ENCODE measurements at regions not wholly inside any gene's neighbourhood (a gene's known extent, or its start where the extent isn't known, plus 50 kb on each side); places are given as distances from the start of the nearest gene placed in this dataset.
"Not testable (repeated sequence)": the region's sequence is repeated elsewhere in the genome, so short reads cannot be mapped to it uniquely, and the experiment has no call there.

DNA sequence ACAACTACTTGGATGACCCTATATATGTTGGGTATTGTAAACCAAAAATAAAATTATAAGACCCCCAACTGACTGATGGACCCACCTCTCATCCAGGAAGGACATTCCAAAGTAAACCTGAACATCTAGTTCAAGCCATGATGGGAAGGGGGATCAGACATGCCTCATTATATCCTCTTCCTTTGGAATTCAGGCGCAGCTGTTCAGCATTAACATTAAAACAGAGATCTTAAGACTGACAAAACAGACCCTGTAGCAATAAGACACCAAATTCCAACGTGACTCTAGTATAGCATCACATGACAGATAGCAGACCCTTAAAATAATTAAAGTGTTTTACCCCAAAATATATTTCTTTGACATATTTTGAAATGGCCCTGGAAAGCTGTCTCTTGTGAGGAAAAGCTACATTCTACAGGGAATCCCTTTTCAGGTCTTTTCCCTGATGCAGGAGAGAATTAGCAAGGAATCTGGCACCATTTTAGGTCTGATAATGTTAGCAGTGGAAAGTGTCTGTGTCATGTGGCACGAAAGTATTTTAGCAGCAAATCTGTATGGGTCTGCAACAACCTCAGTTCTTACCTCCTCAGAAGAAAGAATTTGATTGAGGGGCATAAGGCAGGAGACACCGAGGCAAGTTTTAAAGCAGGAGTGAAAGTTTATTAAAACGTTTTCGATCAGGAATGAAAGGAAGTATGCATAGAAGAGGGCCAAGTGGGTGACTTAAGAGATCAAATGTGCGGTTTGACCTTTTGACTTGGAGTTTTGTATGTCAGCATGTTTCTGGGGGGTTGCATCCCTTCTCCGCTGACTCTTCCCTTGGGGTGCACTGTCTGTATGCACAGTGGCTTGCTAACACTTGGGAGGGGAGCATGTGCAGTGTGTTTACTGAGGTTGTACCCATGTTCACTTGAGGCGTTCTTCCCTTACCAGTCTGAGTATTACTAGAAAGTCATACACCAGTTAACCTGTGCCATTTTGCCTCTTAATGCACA lies 236.6 kb upstream of the PPP1R3A start:
- Histone ChIP-seq H3K27me3 (ENCODE audit: control insufficient read depth, insufficient read depth, low read length) (no peaks in the 10 kb centered on the region), H3K36me3 (ENCODE audit: control insufficient read depth, insufficient read depth, low read length) (no peaks in the 10 kb centered on the region), H3K27ac (ENCODE audit: low read length) (no peak overlapping the region), H3K9me3 (ENCODE audit: control insufficient read depth, low read depth, low read length) (no peaks in the 10 kb centered on the region), H3K4me3 (ENCODE audit: low read length) (no peak overlapping the region), H3K4me1 (ENCODE audit: control insufficient read depth, insufficient read depth, low read length) (no peaks in the 10 kb centered on the region)
- WGBS (ENCODE audit: insufficient coverage, low lambda C conversion rate): 64% methylated on average over 3 of the region's 9 CpGs
- no peak for DNase-seq

DNA sequence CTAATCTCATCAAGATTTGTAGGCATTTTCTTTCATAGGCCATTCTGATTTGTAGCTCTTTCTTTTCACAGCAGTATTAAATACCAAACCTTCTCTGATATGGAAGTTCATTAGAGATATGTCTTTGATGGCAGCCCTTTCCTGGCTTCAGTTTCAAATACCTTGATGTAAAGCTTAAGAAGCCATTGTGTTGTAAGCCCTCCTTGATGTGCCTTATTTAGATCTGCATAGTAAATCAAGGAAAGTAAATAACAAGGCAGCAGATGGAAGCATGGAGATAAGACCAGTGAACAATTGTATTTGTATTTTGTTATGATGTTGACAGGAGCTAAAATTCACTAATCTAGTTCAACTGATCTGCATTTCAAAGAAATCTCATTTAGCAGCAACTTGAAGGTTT lies 234.9 kb upstream of the PPP1R3A start:
- Histone ChIP-seq H3K4me3 (ENCODE audit: low read length) (no peak overlapping the region), H3K27me3 (ENCODE audit: control insufficient read depth, insufficient read depth, low read length) (no peaks in the 10 kb centered on the region), H3K27ac (ENCODE audit: low read length) (no peak overlapping the region), H3K9me3 (ENCODE audit: control insufficient read depth, low read depth, low read length) (no peaks in the 10 kb centered on the region), H3K4me1 (ENCODE audit: control insufficient read depth, insufficient read depth, low read length) (no peaks in the 10 kb centered on the region), H3K36me3 (ENCODE audit: control insufficient read depth, insufficient read depth, low read length) (no peaks in the 10 kb centered on the region)
- DNase-seq: no peak

- 80% methylated on average over 1 of the region's 5 CpGs for whole genome bisulfite sequencing (ENCODE audit: insufficient coverage, low lambda C conversion rate)
- H3K4me1 ChIP-seq (ENCODE audit: control insufficient read depth, insufficient read depth, low read length): no peaks in the 10 kb centered on the region
- H3K27me3 ChIP-seq (ENCODE audit: control insufficient read depth, insufficient read depth, low read length): no peaks in the 10 kb centered on the region
- H3K4me3 ChIP-seq (ENCODE audit: low read length): no peak overlapping the region
- H3K36me3 ChIP-seq (ENCODE audit: control insufficient read depth, insufficient read depth, low read length): no peaks in the 10 kb centered on the region
- DNase-seq: no peak
- no peaks in the 10 kb centered on the region for H3K9me3 ChIP-seq (ENCODE audit: control insufficient read depth, low read depth, low read length)
- no peak overlapping the region for H3K27ac ChIP-seq (ENCODE audit: low read length)
Measured at GRCh38 chr7:114152314-114152938, 233.6 kb upstream of the PPP1R3A start.

DNA sequence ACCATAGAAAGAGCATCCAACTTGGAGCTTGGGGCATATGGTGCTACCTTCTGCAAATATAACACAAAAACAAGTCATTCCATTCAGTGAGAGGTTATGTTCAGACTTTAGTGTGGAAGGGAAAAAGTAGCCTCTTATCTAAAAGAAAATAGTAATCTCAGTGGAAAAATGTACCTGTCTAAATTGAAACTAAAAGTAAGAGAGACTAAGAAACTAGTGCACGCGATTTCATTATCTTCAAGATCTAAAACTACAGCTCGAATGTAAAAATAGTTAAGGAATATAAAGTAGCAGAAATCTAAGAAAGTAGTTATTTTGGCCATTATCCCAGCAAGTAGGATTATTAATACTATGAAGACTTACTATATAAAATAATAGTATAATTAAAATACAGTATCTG lies 233.0 kb upstream of the PPP1R3A start:
- Histone ChIP-seq H3K9me3 (ENCODE audit: control insufficient read depth, low read depth, low read length) (no peaks in the 10 kb centered on the region), H3K27ac (ENCODE audit: low read length) (no peak overlapping the region), H3K27me3 (ENCODE audit: control insufficient read depth, insufficient read depth, low read length) (no peaks in the 10 kb centered on the region), H3K4me1 (ENCODE audit: control insufficient read depth, insufficient read depth, low read length) (no peaks in the 10 kb centered on the region), H3K36me3 (ENCODE audit: control insufficient read depth, insufficient read depth, low read length) (no peaks in the 10 kb centered on the region), H3K4me3 (ENCODE audit: low read length) (no peak overlapping the region)
- no peak for DNase-seq
- 68% methylated on average over 3 of the region's 3 CpGs for WGBS (ENCODE audit: insufficient coverage, low lambda C conversion rate)

- Histone ChIP-seq H3K36me3 (ENCODE audit: control insufficient read depth, insufficient read depth, low read length) (no peaks in the 10 kb centered on the region), H3K9me3 (ENCODE audit: control insufficient read depth, low read depth, low read length) (no peaks in the 10 kb centered on the region), H3K27me3 (ENCODE audit: control insufficient read depth, insufficient read depth, low read length) (no peaks in the 10 kb centered on the region), H3K4me1 (ENCODE audit: control insufficient read depth, insufficient read depth, low read length) (no peaks in the 10 kb centered on the region), H3K27ac (ENCODE audit: low read length) (no peak overlapping the region), H3K4me3 (ENCODE audit: low read length) (no peak overlapping the region)
- 50% methylated on average over 1 of the region's 1 CpG for WGBS (ENCODE audit: insufficient coverage, low lambda C conversion rate)
- DNase-seq: no peak
Measured at GRCh38 chr7:114150689-114151088, 231.9 kb upstream of the PPP1R3A start.

DNA sequence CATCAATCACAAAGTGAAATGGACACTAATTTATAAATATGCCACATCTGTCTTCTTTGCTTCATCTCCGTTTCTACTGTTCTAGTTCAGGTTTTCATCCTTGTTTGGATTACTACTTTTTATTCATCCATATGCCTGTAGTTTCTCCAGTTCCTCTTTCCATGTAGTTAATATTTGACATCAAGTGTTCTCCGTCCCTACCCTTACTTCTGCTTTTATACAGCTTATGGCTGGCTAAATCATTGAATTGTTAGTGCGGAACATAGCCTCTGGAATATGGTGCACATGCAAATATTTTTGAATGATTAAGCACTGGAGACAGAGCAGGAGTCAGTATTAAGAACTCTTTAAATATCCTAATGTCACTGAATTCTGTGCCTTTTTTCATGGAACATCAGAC lies 230.0 kb upstream of the PPP1R3A start:
- no peak for DNase-seq
- Histone ChIP-seq H3K4me1 (ENCODE audit: control insufficient read depth, insufficient read depth, low read length) (no peaks in the 10 kb centered on the region), H3K4me3 (ENCODE audit: low read length) (no peak overlapping the region), H3K36me3 (ENCODE audit: control insufficient read depth, insufficient read depth, low read length) (no peaks in the 10 kb centered on the region), H3K27me3 (ENCODE audit: control insufficient read depth, insufficient read depth, low read length) (no peaks in the 10 kb centered on the region), H3K9me3 (ENCODE audit: control insufficient read depth, low read depth, low read length) (no peaks in the 10 kb centered on the region), H3K27ac (ENCODE audit: low read length) (no peak overlapping the region)
- 71% methylated on average over 2 of the region's 3 CpGs for WGBS (ENCODE audit: insufficient coverage, low lambda C conversion rate)

DNA sequence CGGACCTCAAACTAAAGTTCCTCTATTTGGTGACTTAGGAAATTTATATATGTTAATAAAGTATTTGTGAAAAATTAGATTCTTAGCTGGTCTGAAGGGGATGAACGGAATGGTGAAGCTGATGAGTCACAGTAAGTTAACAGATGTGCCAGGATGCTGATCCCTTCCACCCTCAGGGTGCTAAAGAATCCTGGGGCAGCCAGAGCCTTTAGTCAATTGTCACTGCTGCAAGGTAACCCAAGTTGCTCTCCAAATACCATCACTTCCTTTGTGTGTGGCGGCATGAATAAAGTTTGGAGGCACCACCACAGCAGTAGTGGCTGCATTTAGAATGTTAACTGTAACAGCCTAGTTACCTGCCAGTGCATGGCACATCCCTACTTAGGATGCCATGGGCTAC lies 222.6 kb upstream of the PPP1R3A start:
- Histone ChIP-seq H3K4me3 (ENCODE audit: low read length) (no peak overlapping the region), H3K27me3 (ENCODE audit: control insufficient read depth, insufficient read depth, low read length) (no peaks in the 10 kb centered on the region), H3K27ac (ENCODE audit: low read length) (no peak overlapping the region), H3K36me3 (ENCODE audit: control insufficient read depth, insufficient read depth, low read length) (no peaks in the 10 kb centered on the region), H3K4me1 (ENCODE audit: control insufficient read depth, insufficient read depth, low read length) (no peaks in the 10 kb centered on the region), H3K9me3 (ENCODE audit: control insufficient read depth, low read depth, low read length) (no peaks in the 10 kb centered on the region)
- WGBS (ENCODE audit: insufficient coverage, low lambda C conversion rate): no CpG with 5 or more reads among the region's 3 CpGs
- no peak for DNase-seq

DNA sequence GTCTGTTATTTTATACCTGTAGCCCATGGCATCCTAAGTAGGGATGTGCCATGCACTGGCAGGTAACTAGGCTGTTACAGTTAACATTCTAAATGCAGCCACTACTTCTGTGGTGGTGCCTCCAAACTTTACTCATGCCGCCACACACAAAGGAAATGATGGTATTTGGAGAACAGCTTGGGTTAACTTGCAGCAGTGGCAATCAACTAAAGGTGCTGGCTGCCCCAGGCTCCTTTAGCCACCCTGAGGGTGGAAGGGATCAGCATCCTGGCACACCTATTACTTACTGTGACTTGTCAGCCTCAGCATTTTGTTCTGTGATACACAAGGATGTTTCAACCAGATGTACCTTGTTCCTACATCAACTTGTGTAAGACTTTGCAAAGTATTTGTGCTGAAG lies 221.8 kb upstream of the PPP1R3A start:
- H3K27ac ChIP-seq (ENCODE audit: low read length): no peak overlapping the region

DNA sequence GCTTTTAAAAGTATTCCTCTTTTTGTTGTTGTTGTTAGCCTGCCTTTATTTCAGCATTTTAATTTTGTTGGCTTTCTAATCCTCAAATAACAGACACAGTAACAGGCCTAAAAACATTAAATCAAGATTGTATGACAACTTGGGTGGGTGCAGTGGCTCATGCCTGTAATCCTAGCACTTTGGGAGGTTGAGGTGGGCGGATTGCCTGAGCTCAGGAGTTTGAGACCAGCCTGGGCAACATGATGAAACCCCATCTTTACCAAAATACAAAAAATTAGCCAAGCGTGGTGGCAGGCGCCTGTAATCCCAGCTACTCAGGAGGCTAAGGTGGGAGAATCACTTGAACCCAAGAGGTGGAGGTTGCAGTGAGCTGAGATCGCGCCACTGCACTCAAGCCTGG lies 220.9 kb upstream of the PPP1R3A start:
- not testable (repeated sequence) for H3K36me3 ChIP-seq (ENCODE audit: control insufficient read depth, insufficient read depth, low read length); H3K27ac ChIP-seq (ENCODE audit: low read length); DNase-seq; H3K4me1 ChIP-seq (ENCODE audit: control insufficient read depth, insufficient read depth, low read length); H3K27me3 ChIP-seq (ENCODE audit: control insufficient read depth, insufficient read depth, low read length); H3K9me3 ChIP-seq (ENCODE audit: control insufficient read depth, low read depth, low read length); H3K4me3 ChIP-seq (ENCODE audit: low read length)
- no CpG with 5 or more reads among the region's 5 CpGs for WGBS (ENCODE audit: insufficient coverage, low lambda C conversion rate)

More for the DNA sequence above, 221.8 kb upstream of the PPP1R3A start:
- Histone ChIP-seq H3K9me3 (ENCODE audit: control insufficient read depth, low read depth, low read length) (no peaks in the 10 kb centered on the region), H3K4me3 (ENCODE audit: low read length) (no peak overlapping the region), H3K4me1 (ENCODE audit: control insufficient read depth, insufficient read depth, low read length) (no peaks in the 10 kb centered on the region), H3K27me3 (ENCODE audit: control insufficient read depth, insufficient read depth, low read length) (no peaks in the 10 kb centered on the region), H3K36me3 (ENCODE audit: control insufficient read depth, insufficient read depth, low read length) (no peaks in the 10 kb centered on the region)
- no peak for DNase-seq
- no CpG with 5 or more reads among the region's 1 CpG for WGBS (ENCODE audit: insufficient coverage, low lambda C conversion rate)

DNA sequence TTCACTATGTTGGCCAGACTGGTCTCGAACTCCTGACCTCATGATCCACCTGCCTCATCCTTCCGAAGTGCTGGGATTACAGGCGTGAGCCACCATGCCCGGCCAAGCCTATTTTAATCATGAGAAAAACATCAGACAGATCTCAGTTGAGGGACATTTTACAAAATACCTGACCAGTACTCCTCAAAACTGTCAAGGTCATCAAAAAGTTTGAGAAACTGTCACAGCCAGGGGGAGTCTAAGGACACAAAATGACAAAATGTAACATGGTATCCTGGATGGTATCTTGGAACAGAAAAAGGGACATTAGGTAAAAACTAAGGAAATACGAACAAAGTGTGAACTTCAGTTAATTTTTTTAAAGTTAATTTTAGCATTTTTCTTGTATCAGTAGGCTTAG lies 219.8 kb upstream of the PPP1R3A start:
- no peaks in the 10 kb centered on the region for H3K9me3 ChIP-seq (ENCODE audit: control insufficient read depth, low read depth, low read length)
- DNase-seq: no peak
- WGBS (ENCODE audit: insufficient coverage, low lambda C conversion rate): 100% methylated on average over 1 of the region's 5 CpGs
- no peaks in the 10 kb centered on the region for H3K27me3 ChIP-seq (ENCODE audit: control insufficient read depth, insufficient read depth, low read length)
- H3K4me3 ChIP-seq (ENCODE audit: low read length): no peak overlapping the region
- no peaks in the 10 kb centered on the region for H3K36me3 ChIP-seq (ENCODE audit: control insufficient read depth, insufficient read depth, low read length)
- H3K4me1 ChIP-seq (ENCODE audit: control insufficient read depth, insufficient read depth, low read length): no peaks in the 10 kb centered on the region
- no peak overlapping the region for H3K27ac ChIP-seq (ENCODE audit: low read length)

DNA sequence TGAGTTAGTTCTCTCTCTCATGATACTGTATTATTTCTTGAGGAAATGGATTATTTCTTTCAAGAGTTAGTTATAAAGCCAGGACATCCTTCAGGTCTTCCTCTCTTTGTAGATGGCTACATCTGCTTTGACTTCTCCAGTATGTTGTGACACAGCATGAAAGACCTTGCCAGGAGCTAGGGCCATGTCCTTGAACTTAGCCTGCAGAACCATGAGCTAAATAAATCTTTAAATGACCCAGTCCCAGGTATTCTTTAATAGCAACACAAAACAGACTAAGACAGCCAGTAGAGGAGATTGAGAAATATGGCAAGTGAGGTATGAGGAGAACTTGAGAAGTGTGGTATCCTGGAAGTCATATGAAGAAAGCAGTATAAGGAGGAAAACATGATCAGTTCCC lies 214.9 kb upstream of the PPP1R3A start:
- H3K4me3 ChIP-seq (ENCODE audit: low read length): no peak overlapping the region
- no peaks in the 10 kb centered on the region for H3K27me3 ChIP-seq (ENCODE audit: control insufficient read depth, insufficient read depth, low read length)
- H3K9me3 ChIP-seq (ENCODE audit: control insufficient read depth, low read depth, low read length): no peaks in the 10 kb centered on the region
- DNase-seq: no peak
- H3K4me1 ChIP-seq (ENCODE audit: control insufficient read depth, insufficient read depth, low read length): no peaks in the 10 kb centered on the region
- H3K27ac ChIP-seq (ENCODE audit: low read length): no peak overlapping the region
- no peaks in the 10 kb centered on the region for H3K36me3 ChIP-seq (ENCODE audit: control insufficient read depth, insufficient read depth, low read length)
